ENCODE measurements at regions not wholly inside any gene's neighbourhood (a gene's known extent, or its start where the extent isn't known, plus 50 kb on each side); places are given as distances from the start of the nearest gene placed in this dataset.

DNA sequence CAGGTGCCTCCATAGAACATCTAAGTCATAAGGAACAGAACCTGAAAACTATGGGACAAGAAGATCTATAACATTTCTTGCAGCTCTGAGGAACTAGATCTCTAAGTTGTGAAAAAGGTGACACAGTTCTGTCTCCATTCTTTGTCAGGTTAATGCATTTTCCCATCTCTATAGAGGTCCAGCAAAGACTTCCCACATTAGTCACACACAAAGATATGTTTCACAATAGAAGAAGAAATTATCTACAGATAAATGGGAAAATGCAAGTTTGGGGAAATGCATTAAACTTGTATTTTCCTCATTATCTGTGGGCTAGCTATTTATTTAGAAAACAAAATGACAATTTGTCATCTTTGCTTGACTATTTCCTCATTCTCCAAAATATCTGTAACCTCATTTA lies 458.6 kb upstream of the PAPPA start:
- no peaks in the 10 kb centered on the region for H3K4me1 ChIP-seq (ENCODE audit: insufficient read depth, low read length)
- H3K9ac ChIP-seq (ENCODE audit: low read depth, low read length) = no peak overlapping the region
- no peaks in the 10 kb centered on the region for H3K36me3 ChIP-seq (ENCODE audit: insufficient read depth, low read length)
- H3K27ac ChIP-seq (ENCODE audit: low read depth, low read length) = no peak overlapping the region
- H3K4me3 ChIP-seq (ENCODE audit: low read length) = no peak overlapping the region
- no peaks in the 10 kb centered on the region for H3K9me3 ChIP-seq (ENCODE audit: insufficient read depth, low read depth, low read length)
- no peaks in the 10 kb centered on the region for H3K27me3 ChIP-seq (ENCODE audit: insufficient read depth, low read length)

DNA sequence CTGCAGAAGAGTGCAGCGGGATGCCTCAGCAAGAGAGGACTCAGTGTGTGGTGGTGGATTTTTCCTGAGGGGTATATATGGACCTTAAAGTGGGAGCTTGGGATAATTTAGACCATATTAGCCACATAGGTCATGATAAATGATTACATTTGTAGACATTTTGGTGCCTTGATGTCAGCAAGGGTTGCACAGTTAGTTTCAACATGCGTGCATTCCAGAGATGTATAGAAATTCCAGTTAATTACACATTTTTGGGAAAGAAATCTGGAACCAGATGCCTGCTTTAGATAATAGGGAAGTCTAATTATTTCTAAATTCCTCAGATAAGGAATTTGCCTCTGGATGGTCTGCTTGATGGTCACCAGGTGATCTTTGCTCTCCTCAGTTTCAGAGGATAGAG lies 440.6 kb upstream of the PAPPA start:
- Histone ChIP-seq H3K9ac (ENCODE audit: low read depth, low read length) (no peak overlapping the region), H3K4me1 (ENCODE audit: insufficient read depth, low read length) (no peaks in the 10 kb centered on the region), H3K27ac (ENCODE audit: low read depth, low read length) (no peak overlapping the region), H3K36me3 (ENCODE audit: insufficient read depth, low read length) (no peaks in the 10 kb centered on the region), H3K27me3 (ENCODE audit: insufficient read depth, low read length) (no peaks in the 10 kb centered on the region), H3K9me3 (ENCODE audit: insufficient read depth, low read depth, low read length) (no peaks in the 10 kb centered on the region), H3K4me3 (ENCODE audit: low read length) (no peak overlapping the region)
- WGBS = 98% methylated on average over 2 of the region's 2 CpGs

DNA sequence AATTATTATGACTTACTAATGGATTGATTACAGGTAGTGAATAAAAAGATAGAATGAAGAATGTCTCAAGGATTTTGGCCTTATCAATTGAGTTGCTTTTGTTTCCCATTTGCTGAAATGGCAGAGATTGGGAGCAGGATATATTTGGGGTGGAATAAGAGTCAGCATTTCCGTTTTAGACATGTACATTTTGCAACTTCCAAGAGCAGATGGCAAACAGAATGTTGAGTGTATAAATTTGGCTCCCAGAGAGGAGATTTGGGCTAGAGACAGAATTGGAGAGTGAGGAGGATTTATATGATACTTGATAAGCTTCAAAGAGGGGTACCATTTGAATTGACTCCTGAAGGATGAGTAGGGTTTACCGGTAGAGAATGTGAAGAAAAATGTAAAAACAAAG lies 437.9 kb upstream of the PAPPA start:
- H3K4me1 ChIP-seq (ENCODE audit: insufficient read depth, low read length) = no peaks in the 10 kb centered on the region
- 95% methylated on average over 2 of the region's 2 CpGs for WGBS
- no peak overlapping the region for H3K4me3 ChIP-seq (ENCODE audit: low read length)
- H3K27me3 ChIP-seq (ENCODE audit: insufficient read depth, low read length) = no peaks in the 10 kb centered on the region
- H3K27ac ChIP-seq (ENCODE audit: low read depth, low read length) = no peak overlapping the region
- no peaks in the 10 kb centered on the region for H3K36me3 ChIP-seq (ENCODE audit: insufficient read depth, low read length)
- no peaks in the 10 kb centered on the region for H3K9me3 ChIP-seq (ENCODE audit: insufficient read depth, low read depth, low read length)
- no peak overlapping the region for H3K9ac ChIP-seq (ENCODE audit: low read depth, low read length)

DNA sequence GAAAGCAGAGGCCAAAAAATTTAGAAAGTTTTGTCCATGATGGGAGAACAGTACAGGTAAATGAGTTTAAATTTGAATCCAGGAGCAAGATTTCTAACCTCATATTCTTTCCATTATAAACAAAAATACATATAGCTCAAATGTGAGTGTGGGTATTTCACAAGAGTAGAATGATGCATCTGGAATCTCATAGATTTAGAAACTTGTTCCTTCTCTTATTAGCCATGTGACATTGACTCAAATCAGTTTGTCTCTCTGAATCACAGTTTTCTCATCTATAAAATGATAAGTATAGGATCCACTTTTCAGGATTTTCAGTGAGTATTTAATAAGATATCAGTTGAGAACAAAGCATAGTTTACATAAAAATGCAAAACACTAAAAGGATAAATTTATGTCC lies 436.3 kb upstream of the PAPPA start:
- no peak overlapping the region for H3K9ac ChIP-seq (ENCODE audit: low read depth, low read length)

DNA sequence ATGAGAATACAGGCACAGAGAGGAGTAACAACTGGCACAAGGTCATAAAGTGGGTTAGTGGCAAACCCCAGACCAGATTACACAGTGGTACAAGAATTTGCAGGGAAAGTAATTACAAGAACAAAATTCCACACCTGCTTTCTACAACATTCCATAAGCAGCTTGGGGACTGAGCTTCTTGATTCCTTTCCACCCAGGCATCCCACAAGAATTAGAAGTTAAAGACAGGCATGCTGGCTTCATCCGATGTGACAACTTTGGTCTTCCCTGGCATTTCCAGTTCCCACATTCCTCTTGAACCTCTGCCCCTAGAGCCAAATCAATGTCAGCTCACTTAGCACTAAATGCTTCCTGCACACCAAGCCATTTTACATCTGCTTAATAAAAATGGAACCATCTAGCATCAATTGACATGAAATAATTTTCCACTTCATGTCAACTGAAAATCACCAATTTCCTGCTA lies 435.8 kb upstream of the PAPPA start:
- WGBS = 86% methylated on average over 1 of the region's 1 CpG

More for the DNA sequence above, 436.3 kb upstream of the PAPPA start:
- no peaks in the 10 kb centered on the region for H3K9me3 ChIP-seq (ENCODE audit: insufficient read depth, low read depth, low read length)
- no peaks in the 10 kb centered on the region for H3K36me3 ChIP-seq (ENCODE audit: insufficient read depth, low read length)
- no peak overlapping the region for H3K4me3 ChIP-seq (ENCODE audit: low read length)
- no peak overlapping the region for H3K27ac ChIP-seq (ENCODE audit: low read depth, low read length)
- H3K27me3 ChIP-seq (ENCODE audit: insufficient read depth, low read length) = no peaks in the 10 kb centered on the region
- H3K4me1 ChIP-seq (ENCODE audit: insufficient read depth, low read length) = no peaks in the 10 kb centered on the region

DNA sequence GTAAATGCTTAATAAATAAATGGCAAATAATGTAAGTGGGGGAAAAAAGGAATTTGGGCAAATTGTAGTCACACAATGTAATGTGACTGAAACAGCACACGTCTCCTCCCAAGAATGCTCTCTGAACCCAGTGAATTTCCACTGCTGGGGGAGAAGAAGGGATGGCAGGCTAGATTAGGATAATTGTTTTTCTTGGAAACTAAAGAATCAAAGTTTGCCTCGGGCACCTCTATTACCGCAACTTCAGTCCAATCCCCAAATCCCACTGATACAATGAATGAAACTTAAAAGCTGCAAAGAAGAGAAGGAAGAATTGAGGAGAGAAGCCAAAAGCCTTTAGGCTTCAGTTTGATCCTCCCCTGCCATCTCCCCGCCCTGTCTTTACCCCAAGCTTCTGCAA lies 423.2 kb upstream of the PAPPA start:
- Histone ChIP-seq H3K9ac (ENCODE audit: low read depth, low read length) (no peak overlapping the region), H3K4me1 (ENCODE audit: insufficient read depth, low read length) (peaks cover 16% of the 10 kb centered on the region), H3K27ac (ENCODE audit: low read depth, low read length) (no peak overlapping the region; the same call in 1 of the 2 replicates), H3K36me3 (ENCODE audit: insufficient read depth, low read length) (no peaks in the 10 kb centered on the region), H3K27me3 (ENCODE audit: insufficient read depth, low read length) (no peaks in the 10 kb centered on the region), H3K4me3 (ENCODE audit: low read length) (no peak overlapping the region), H3K9me3 (ENCODE audit: insufficient read depth, low read depth, low read length) (0 out of 2 replicates have a peak, but pooled peaks cover 2% of the 10 kb centered on the region)
- WGBS = 84% methylated on average over 4 of the region's 4 CpGs

More for the DNA sequence above, 435.8 kb upstream of the PAPPA start:
- no peak overlapping the region for H3K9ac ChIP-seq (ENCODE audit: low read depth, low read length)
- no peak overlapping the region for H3K4me3 ChIP-seq (ENCODE audit: low read length)
- no peaks in the 10 kb centered on the region for H3K9me3 ChIP-seq (ENCODE audit: insufficient read depth, low read depth, low read length)
- no peaks in the 10 kb centered on the region for H3K4me1 ChIP-seq (ENCODE audit: insufficient read depth, low read length)
- no peaks in the 10 kb centered on the region for H3K36me3 ChIP-seq (ENCODE audit: insufficient read depth, low read length)
- H3K27me3 ChIP-seq (ENCODE audit: insufficient read depth, low read length) = no peaks in the 10 kb centered on the region
- no peak overlapping the region for H3K27ac ChIP-seq (ENCODE audit: low read depth, low read length)

DNA sequence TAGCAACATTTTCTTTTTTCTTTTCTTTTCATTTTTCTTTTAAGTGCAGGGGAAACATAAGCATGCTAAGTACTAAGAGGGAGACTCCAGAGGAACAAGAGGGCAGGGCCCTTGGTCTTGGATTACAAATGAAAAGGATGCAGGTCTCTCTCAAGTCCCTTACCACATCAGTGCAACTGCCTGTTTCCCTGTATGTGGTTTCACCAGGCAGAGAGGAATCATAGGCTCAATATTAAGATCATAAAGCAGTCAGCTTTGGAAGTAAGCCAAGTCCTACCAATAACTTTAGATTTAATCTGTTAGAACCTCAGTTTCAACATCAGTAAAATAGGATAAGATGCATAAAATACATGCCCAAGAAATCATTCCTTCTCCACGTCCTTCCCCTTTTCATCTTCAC lies 422.7 kb upstream of the PAPPA start:
- H3K4me1 ChIP-seq (ENCODE audit: insufficient read depth, low read length) = peaks cover 16% of the 10 kb centered on the region
- no peaks in the 10 kb centered on the region for H3K36me3 ChIP-seq (ENCODE audit: insufficient read depth, low read length)
- WGBS = 88% methylated on average over 1 of the region's 1 CpG
- H3K4me3 ChIP-seq (ENCODE audit: low read length) = no peak overlapping the region
- no peaks in the 10 kb centered on the region for H3K27me3 ChIP-seq (ENCODE audit: insufficient read depth, low read length)
- no peak overlapping the region; the same call in 1 of the 2 replicates for H3K27ac ChIP-seq (ENCODE audit: low read depth, low read length)
- H3K9ac ChIP-seq (ENCODE audit: low read depth, low read length) = no peak overlapping the region
- H3K9me3 ChIP-seq (ENCODE audit: insufficient read depth, low read depth, low read length) = 0 out of 2 replicates have a peak, but pooled peaks cover 2% of the 10 kb centered on the region

DNA sequence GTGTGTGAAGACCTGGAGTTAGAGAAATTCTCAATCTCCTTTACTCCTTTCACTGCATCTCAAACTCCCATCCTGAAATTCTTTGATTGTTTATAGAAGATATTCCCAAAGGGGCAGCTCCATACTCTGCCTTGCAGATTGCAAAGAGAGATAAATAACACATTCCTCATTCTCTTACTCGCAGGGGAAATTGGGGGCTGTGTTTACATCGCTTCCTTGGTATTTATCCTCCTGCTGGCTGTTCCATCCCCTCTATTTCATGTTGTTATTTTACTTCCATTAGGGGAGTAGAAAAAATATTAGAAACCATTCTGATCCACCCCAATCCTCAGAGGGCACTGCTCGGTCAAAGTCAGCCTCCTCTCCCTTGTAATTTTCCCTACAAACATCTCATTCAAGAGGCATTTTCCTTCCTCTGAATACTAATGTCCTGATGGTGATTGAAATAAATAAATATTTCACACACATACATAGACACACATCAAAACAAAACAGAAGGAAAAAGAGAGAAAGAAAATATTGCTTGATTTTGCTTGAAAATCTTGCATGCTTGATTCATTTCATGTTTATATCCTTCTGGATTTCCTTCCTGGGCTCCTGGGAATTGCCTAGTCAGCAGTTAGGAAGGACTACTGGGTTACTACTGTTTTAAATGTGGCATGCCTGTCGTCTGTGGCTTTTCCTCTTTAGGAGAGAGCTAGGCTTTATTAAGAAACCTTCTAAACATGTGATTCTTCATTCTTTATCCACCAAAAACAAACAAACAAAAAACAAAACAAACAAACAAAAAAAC lies 420.1 kb upstream of the PAPPA start:
- Histone ChIP-seq H3K27me3 (ENCODE audit: insufficient read depth, low read length) (no peaks in the 10 kb centered on the region), H3K9ac (ENCODE audit: low read depth, low read length) (no peak overlapping the region), H3K4me3 (ENCODE audit: low read length) (no peak overlapping the region), H3K27ac (ENCODE audit: low read depth, low read length) (no peak overlapping the region), H3K9me3 (ENCODE audit: insufficient read depth, low read depth, low read length) (no peaks in the 10 kb centered on the region), H3K4me1 (ENCODE audit: insufficient read depth, low read length) (peaks cover 16% of the 10 kb centered on the region), H3K36me3 (ENCODE audit: insufficient read depth, low read length) (no peaks in the 10 kb centered on the region)
- 76% methylated on average over 4 of the region's 4 CpGs for WGBS

DNA sequence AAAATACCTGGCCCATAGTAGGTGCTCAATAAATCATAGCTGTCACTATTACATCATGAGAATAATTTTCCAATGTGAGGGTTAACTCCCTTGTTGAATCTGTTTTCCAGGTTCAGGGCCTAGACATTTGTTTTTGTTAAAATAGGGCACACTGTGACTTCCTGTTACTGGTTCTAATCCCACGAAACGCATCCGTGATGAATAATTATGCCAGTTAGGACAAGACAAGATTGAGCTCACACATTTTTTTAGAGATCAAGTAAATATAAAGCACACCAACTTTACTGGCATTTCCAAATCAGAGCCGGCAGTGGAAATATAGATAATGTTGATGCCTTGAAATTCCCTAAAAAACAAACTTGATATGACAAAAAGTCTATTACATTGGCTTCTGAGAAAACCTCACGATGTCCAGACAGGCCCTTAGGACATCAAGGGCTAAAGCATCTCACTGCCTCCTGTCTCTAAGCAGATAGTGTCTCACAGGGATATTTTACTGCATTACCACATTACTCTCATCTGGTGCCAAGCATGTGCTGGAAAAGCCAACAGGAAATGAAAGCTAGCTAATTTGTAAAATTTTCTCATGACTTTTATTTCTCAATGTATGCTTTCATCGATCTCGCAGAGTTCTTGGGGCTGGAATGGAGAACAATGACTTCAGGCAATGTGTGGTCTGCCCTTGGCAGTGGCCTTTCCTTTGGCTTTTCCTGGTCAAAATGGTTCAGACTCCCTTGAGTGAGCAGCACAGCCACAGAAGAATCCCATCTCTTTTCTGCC lies 414.3 kb upstream of the PAPPA start:
- Histone ChIP-seq H3K27me3 (ENCODE audit: insufficient read depth, low read length) (no peaks in the 10 kb centered on the region), H3K9me3 (ENCODE audit: insufficient read depth, low read depth, low read length) (no peaks in the 10 kb centered on the region), H3K4me1 (ENCODE audit: insufficient read depth, low read length) (no peaks in the 10 kb centered on the region), H3K4me3 (ENCODE audit: low read length) (no peak overlapping the region), H3K9ac (ENCODE audit: low read depth, low read length) (no peak overlapping the region), H3K27ac (ENCODE audit: low read depth, low read length) (no peak overlapping the region), H3K36me3 (ENCODE audit: insufficient read depth, low read length) (no peaks in the 10 kb centered on the region)
- WGBS = 96% methylated on average over 6 of the region's 7 CpGs

DNA sequence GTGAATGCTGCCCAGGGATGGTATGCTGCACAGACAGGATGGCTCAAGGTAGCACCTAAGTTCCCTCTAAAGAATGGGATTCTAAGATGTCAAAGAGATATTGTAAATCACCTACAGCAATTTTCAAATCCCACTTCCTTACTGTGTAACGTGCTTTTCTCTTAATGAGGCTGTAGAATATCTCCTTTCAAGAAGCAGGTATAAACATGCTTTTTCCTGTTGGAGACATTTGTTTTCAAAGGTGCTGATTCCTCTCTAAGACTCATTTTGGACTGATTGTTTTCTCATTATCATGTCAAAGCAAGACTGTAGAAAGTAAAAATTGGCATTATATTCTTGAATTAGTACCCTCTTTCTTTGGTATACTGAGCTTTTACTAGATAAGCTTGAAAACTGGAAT lies 412.6 kb upstream of the PAPPA start:
- no peaks in the 10 kb centered on the region for H3K27me3 ChIP-seq (ENCODE audit: insufficient read depth, low read length)
- WGBS = 100% methylated on average over 1 of the region's 1 CpG
- no peaks in the 10 kb centered on the region for H3K9me3 ChIP-seq (ENCODE audit: insufficient read depth, low read depth, low read length)
- H3K36me3 ChIP-seq (ENCODE audit: insufficient read depth, low read length) = no peaks in the 10 kb centered on the region
- no peak overlapping the region for H3K9ac ChIP-seq (ENCODE audit: low read depth, low read length)
- no peak overlapping the region for H3K27ac ChIP-seq (ENCODE audit: low read depth, low read length)
- no peaks in the 10 kb centered on the region for H3K4me1 ChIP-seq (ENCODE audit: insufficient read depth, low read length)
- H3K4me3 ChIP-seq (ENCODE audit: low read length) = no peak overlapping the region

DNA sequence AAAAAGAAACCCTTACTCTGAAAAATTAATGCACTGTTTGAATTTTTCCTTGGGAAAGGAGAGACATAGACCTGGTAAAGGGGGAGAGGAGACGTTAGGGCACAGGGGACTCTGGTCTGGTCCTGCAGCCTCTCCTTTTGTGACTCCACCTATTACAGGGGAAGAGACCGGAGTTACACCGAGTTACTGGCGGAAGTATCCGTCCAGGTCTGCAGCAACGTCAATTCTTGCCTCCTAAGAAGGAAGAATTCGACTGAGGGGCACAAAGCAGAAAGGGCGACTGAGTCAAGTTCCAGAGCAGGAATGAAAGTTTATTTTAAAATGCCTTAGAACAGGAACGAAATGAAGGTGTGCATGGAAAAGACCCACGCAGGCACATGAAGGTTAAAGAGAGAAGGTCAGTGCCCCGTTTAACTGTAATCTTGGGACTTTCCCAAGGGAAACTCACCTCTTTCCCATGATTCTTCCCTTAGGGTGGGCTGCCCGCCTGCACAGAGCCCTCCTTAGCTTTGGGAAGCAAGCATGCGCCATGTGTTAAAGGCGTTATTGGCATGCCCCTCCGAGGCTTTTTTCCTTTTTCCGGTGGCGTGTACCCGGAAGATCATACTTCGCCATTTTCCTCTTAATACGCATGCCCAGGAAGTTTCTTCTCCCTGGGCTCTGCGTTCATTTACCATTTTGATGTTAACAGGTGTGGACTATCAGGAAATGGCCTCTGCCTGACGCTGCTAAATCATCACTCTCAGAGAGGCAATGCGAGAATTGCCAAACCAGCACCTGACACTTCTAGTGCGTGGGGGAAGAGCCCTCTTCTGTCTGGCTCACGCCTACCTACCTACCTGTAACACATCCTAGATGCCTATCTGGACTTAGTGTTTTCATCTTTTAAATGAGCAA lies 409.6 kb upstream of the PAPPA start:
- Histone ChIP-seq H3K4me1 (ENCODE audit: insufficient read depth, low read length) (no peaks in the 10 kb centered on the region), H3K27me3 (ENCODE audit: insufficient read depth, low read length) (no peaks in the 10 kb centered on the region), H3K9ac (ENCODE audit: low read depth, low read length) (no peak overlapping the region), H3K9me3 (ENCODE audit: insufficient read depth, low read depth, low read length) (no peaks in the 10 kb centered on the region), H3K4me3 (ENCODE audit: low read length) (no peak overlapping the region), H3K27ac (ENCODE audit: low read depth, low read length) (no peak overlapping the region), H3K36me3 (ENCODE audit: insufficient read depth, low read length) (no peaks in the 10 kb centered on the region)
- WGBS = 91% methylated on average over 25 of the region's 25 CpGs
